GM19463 (cell line): ENCODE measurements at regions not wholly inside any gene's neighbourhood (a gene's known extent, or its start where the extent isn't known, plus 50 kb on each side); places are given as distances from the start of the nearest gene placed in this dataset.
"Not testable (repeated sequence)": the region's sequence is repeated elsewhere in the genome, so short reads cannot be mapped to it uniquely, and the experiment has no call there.

ENCODE experiments used
- ATAC-seq: cut with Tn5 transposase; IDR thresholded peaks from one replicate; pipeline ENCODE4 v1.9.1; 2021; ENCODE audit warnings: mild to moderate bottlenecking, moderate library complexity; ENCODE audit not compliant: unreplicated experiment

- ATAC-seq, result no peak
Measured at GRCh38 chr11:96447208-96448110, 57.6 kb downstream of the JRKL start.

- no peak for ATAC-seq
Measured at GRCh38 chr11:96448225-96448624, 58.4 kb downstream of the JRKL start.

GRCh38 chr11:96456111-96456510 lies 66.3 kb downstream of the JRKL start:
- ATAC-seq, result no peak

- ATAC-seq, result no peak
Measured at GRCh38 chr11:96459751-96460150, 69.9 kb downstream of the JRKL start.

GRCh38 chr11:96461871-96462270 lies 72.1 kb downstream of the JRKL start:
- no peak for ATAC-seq

GRCh38 chr11:96464700-96465307 lies 75.0 kb downstream of the JRKL start:
- peak; percentile 87 for ATAC-seq

- no peak for ATAC-seq
Measured at GRCh38 chr11:96465512-96465911, 75.7 kb downstream of the JRKL start.

GRCh38 chr11:96466607-96467006 lies 76.8 kb downstream of the JRKL start:
- ATAC-seq, result no peak

GRCh38 chr11:96469776-96470175 lies 80.0 kb downstream of the JRKL start:
- ATAC-seq, result no peak

GRCh38 chr11:96470521-96470920 lies 80.7 kb downstream of the JRKL start:
- no peak for ATAC-seq

GRCh38 chr11:96472085-96472484 lies 82.3 kb downstream of the JRKL start:
- peak; percentile 86 for ATAC-seq

GRCh38 chr11:96474263-96474662 lies 84.5 kb downstream of the JRKL start:
- ATAC-seq, result no peak

GRCh38 chr11:96481204-96481603 lies 91.4 kb downstream of the JRKL start:
- no peak for ATAC-seq

- no peak for ATAC-seq
Measured at GRCh38 chr11:96481771-96482170, 92.0 kb downstream of the JRKL start.

- no peak for ATAC-seq
Measured at GRCh38 chr11:96482193-96482592, 92.4 kb downstream of the JRKL start.

- no peak for ATAC-seq
Measured at GRCh38 chr11:96483374-96483955, 93.7 kb downstream of the JRKL start.

GRCh38 chr11:96484361-96484760 lies 94.5 kb downstream of the JRKL start:
- no peak for ATAC-seq

- ATAC-seq, result no peak
Measured at GRCh38 chr11:96486890-96487611, 97.2 kb downstream of the JRKL start.

GRCh38 chr11:96488911-96489310 lies 99.1 kb downstream of the JRKL start:
- ATAC-seq, result not testable (repeated sequence)

- ATAC-seq, result no peak
Measured at GRCh38 chr11:96500440-96500839, 110.6 kb downstream of the JRKL start.

- ATAC-seq, result no peak
Measured at GRCh38 chr11:96506041-96506440, 116.2 kb downstream of the JRKL start.
